Mesothelial cell of epicardium (in vitro differentiated cells): ENCODE measurements at regions not wholly inside any gene's neighbourhood (a gene's known extent, or its start where the extent isn't known, plus 50 kb on each side); places are given as distances from the start of the nearest gene placed in this dataset.

Experiments used
- DNase-seq, 2 experiments: peaks; one replicate each; pipeline ENCODE4 v3.0.0; 2021; ENCODE audit warnings: low spot score in 2 of 2; ENCODE audit not compliant: unreplicated experiment in 2 of 2
- H3K27ac Mint-ChIP-seq: 2 replicates; pipeline ENCODE4 v1.8.0; 2021; ENCODE audit warnings: mixed read lengths
- H3K27me3 Mint-ChIP-seq: 2 replicates; pipeline ENCODE4 v1.8.0; 2021; ENCODE audit warnings: low read depth, mixed read lengths
- H3K36me3 Mint-ChIP-seq: 2 replicates; pipeline ENCODE4 v1.8.0; 2021; ENCODE audit warnings: mixed read lengths
- H3K4me1 Mint-ChIP-seq: 2 replicates; pipeline ENCODE4 v1.8.0; 2021; ENCODE audit warnings: mixed read lengths
- H3K4me3 Mint-ChIP-seq: 2 replicates; pipeline ENCODE4 v1.8.0; 2021; ENCODE audit warnings: mild to moderate bottlenecking, moderate library complexity, mixed read lengths
- H3K9me3 Mint-ChIP-seq: 2 replicates; pipeline ENCODE4 v1.8.0; 2021; ENCODE audit warnings: mixed read lengths
- CTCF ChIP-seq: fragments of 200-600 bp; sonication (generic); IDR thresholded peaks from one replicate; pipeline ENCODE4 v1.5.0; 2021; ENCODE audit warnings: antibody characterized with exemption; ENCODE audit not compliant: unreplicated experiment

GRCh38 chr13:40193286-40194223, 472.9 kb downstream of the FOXO1 start:
- H3K4me1 Mint-ChIP-seq = peaks cover 34% of the 10 kb centered on the region
- no peaks in the 10 kb centered on the region for H3K36me3 Mint-ChIP-seq
- peaks cover 4% of the 10 kb centered on the region for H3K27me3 Mint-ChIP-seq
- H3K9me3 Mint-ChIP-seq = no peaks in the 10 kb centered on the region
- no peak overlapping the region for H3K27ac Mint-ChIP-seq
- no peak overlapping the region for H3K4me3 Mint-ChIP-seq
- no peak for DNase-seq
- TF ChIP-seq CTCF = no peak

- no peak overlapping the region for H3K4me3 Mint-ChIP-seq
- H3K4me1 Mint-ChIP-seq = peaks cover 33% of the 10 kb centered on the region
- no peaks in the 10 kb centered on the region for H3K9me3 Mint-ChIP-seq
- no peak for DNase-seq
- no peaks in the 10 kb centered on the region for H3K36me3 Mint-ChIP-seq
- H3K27me3 Mint-ChIP-seq = peaks cover 4% of the 10 kb centered on the region
- no peak for TF ChIP-seq CTCF
- H3K27ac Mint-ChIP-seq = no peak overlapping the region
Observed at GRCh38 chr13:40194224-40194806, 472.1 kb downstream of the FOXO1 start.

DNA sequence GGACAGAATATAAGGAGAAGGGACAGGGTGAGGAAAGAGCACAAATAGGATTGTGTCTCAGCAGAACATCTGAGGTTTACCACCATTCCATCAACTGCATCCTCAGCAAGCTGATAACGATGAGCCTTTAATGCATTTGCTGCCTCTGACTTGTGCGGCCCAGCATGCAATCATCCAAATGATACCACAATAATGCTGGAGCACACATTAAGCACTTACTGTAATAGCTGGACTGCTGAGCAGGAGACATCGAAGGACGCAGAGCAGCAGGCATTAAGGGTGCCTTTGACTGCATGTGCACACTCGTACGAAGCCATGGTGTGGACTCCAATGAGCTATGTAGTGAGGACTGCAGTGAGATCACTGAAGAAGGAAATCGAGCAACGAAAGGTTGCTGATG, 469.4 kb downstream of the FOXO1 start:
- DNase-seq = no peak
- Mint-ChIP-seq H3K4me1 (peaks cover 6% of the 10 kb centered on the region), H3K27ac (no peak overlapping the region), H3K27me3 (peaks cover 4% of the 10 kb centered on the region), H3K36me3 (no peaks in the 10 kb centered on the region), H3K4me3 (no peak overlapping the region), H3K9me3 (no peaks in the 10 kb centered on the region)
- no peak for TF ChIP-seq CTCF

DNA sequence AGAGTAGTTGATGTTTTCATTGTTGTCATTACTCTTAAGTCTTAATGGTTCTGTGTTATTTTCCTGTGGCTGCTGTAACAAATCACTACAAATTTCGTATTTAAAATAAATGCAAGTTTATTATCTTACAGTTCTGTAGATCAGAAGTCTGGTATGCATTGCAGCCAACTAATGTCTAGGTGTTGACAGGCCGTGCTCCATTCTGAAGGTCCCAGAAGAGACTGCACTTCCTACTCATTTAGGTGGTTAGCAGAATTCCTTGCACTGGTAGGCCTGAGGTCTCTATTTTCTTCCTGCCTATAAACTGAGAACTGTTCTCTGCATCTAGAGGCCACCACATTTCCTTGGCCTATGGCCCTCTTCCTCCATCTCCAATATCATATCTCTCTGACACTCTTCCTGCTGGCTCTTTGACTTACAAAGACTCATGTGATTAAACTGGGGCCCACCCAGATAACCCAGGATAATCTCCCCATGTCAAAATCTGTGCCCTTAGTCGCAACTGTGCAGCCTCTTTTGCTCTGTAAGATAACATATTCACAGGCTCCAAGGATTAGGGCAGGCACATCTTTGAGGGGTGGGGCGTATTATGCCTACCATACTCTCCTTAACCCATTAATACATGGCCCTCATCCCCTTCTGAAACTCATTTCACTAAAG, 468.4 kb downstream of the FOXO1 start:
- Mint-ChIP-seq H3K27me3 (peaks cover 4% of the 10 kb centered on the region), H3K36me3 (no peaks in the 10 kb centered on the region), H3K4me1 (peaks cover 3% of the 10 kb centered on the region), H3K4me3 (no peak overlapping the region), H3K27ac (no peak overlapping the region), H3K9me3 (no peaks in the 10 kb centered on the region)
- no peak for DNase-seq
- no peak for TF ChIP-seq CTCF

- Mint-ChIP-seq H3K4me3 (no peak overlapping the region), H3K27ac (no peak overlapping the region), H3K27me3 (no peaks in the 10 kb centered on the region), H3K4me1 (no peaks in the 10 kb centered on the region), H3K36me3 (no peaks in the 10 kb centered on the region), H3K9me3 (peaks cover 11% of the 10 kb centered on the region)
- no peak for DNase-seq
- no peak for TF ChIP-seq CTCF
Observed at GRCh38 chr13:40200273-40200978, 466.0 kb downstream of the FOXO1 start.
